ENCODE measurements at regions not wholly inside any gene's neighbourhood (a gene's known extent, or its start where the extent isn't known, plus 50 kb on each side); places are given as distances from the start of the nearest gene placed in this dataset.
A peak's percentile ranks its signal among the peaks of the same experiment; 100 is the strongest.

- TF ChIP-seq FOXP2 (optimal IDR thresholded peaks at IDR 0.05; ENCODE audit: borderline replicate concordance, extremely low read depth, extremely low read length, insufficient read depth) (no peak), SIN3A (IDR thresholded peaks at IDR 0.05; ENCODE audit: borderline replicate concordance, insufficient read depth, low read length) (no peak), POLR2AphosphoS5 (IDR thresholded peaks at IDR 0.05; ENCODE audit: low read depth, low read length) (no peak), REST (IDR thresholded peaks at IDR 0.05; ENCODE audit: insufficient read depth in 1 of 2, low read depth in 2 of 2, low read length in 2 of 2) (no peak)
Measured at GRCh38 chr13:59424661-59425060, 739.1 kb downstream of the DIAPH3 start.

- TF ChIP-seq TAF1 (IDR thresholded peaks at IDR 0.05; ENCODE audit: borderline replicate concordance, insufficient read depth, low read length) (no peak), FOXP2 (optimal IDR thresholded peaks at IDR 0.05; ENCODE audit: borderline replicate concordance, extremely low read depth, extremely low read length, insufficient read depth) (no peak), POLR2AphosphoS5 (IDR thresholded peaks at IDR 0.05; ENCODE audit: low read depth, low read length) (no peak), SIN3A (IDR thresholded peaks at IDR 0.05; ENCODE audit: borderline replicate concordance, insufficient read depth, low read length) (no peak), REST (IDR thresholded peaks at IDR 0.05; ENCODE audit: insufficient read depth in 1 of 2, low read depth in 2 of 2, low read length in 2 of 2) (no peak)
Measured at GRCh38 chr13:59425211-59425741, 738.5 kb downstream of the DIAPH3 start.

- TF ChIP-seq POLR2AphosphoS5 (IDR thresholded peaks at IDR 0.05; ENCODE audit: low read depth, low read length), result no peak
- TF ChIP-seq SIN3A (IDR thresholded peaks at IDR 0.05; ENCODE audit: borderline replicate concordance, insufficient read depth, low read length), result no peak
- no peak for TF ChIP-seq FOXP2 (optimal IDR thresholded peaks at IDR 0.05; ENCODE audit: borderline replicate concordance, extremely low read depth, extremely low read length, insufficient read depth)
- no peak for TF ChIP-seq REST (IDR thresholded peaks at IDR 0.05; ENCODE audit: insufficient read depth in 1 of 2, low read depth in 2 of 2, low read length in 2 of 2)
- TF ChIP-seq TAF1 (IDR thresholded peaks at IDR 0.05; ENCODE audit: borderline replicate concordance, insufficient read depth, low read length), result no peak
Measured at GRCh38 chr13:59435024-59435423, 728.7 kb downstream of the DIAPH3 start.

- TF ChIP-seq POLR2AphosphoS5 (IDR thresholded peaks at IDR 0.05; ENCODE audit: low read depth, low read length) (no peak), REST (IDR thresholded peaks at IDR 0.05; ENCODE audit: insufficient read depth in 1 of 2, low read depth in 2 of 2, low read length in 2 of 2) (peak; percentile 72 to 84; a peak in 3 of 4 replicates)
Measured at GRCh38 chr13:59437544-59438301, 726.0 kb downstream of the DIAPH3 start.
